SIG-M5 treated with dmso at 0.1 percent for 504 hours (cell line): ENCODE measurements at regions not wholly inside any gene's neighbourhood (a gene's known extent, or its start where the extent isn't known, plus 50 kb on each side); places are given as distances from the start of the nearest gene placed in this dataset.
"Not testable (repeated sequence)": the region's sequence is repeated elsewhere in the genome, so short reads cannot be mapped to it uniquely, and the experiment has no call there.

Experiments
- DNase-seq: peaks from one replicate; lab custom pipeline; 2025; ENCODE audit not compliant: unreplicated experiment; lab: John Stamatoyannopoulos, UW

- no peak for DNase-seq
These were observed 1567.0 kb upstream of the SPRY2 start for GRCh38 chr13:81907787-81908372.

- no peak for DNase-seq
These were observed 1547.9 kb upstream of the SPRY2 start for GRCh38 chr13:81888855-81889254.

- no peak for DNase-seq
These were observed 1534.0 kb upstream of the SPRY2 start for GRCh38 chr13:81874681-81875661.

- no peak for DNase-seq
These were observed 1533.3 kb upstream of the SPRY2 start for GRCh38 chr13:81874253-81874652.

- DNase-seq = peak; percentile 46
These were observed 1531.7 kb upstream of the SPRY2 start for GRCh38 chr13:81872581-81872980.

- not testable (repeated sequence) for DNase-seq
These were observed 1530.9 kb upstream of the SPRY2 start for GRCh38 chr13:81871751-81872325.

GRCh38 chr13:81848291-81848690 is 1507.4 kb upstream of the SPRY2 start:
- no peak for DNase-seq

GRCh38 chr13:81846771-81847170 is 1505.8 kb upstream of the SPRY2 start:
- no peak for DNase-seq

- DNase-seq = no peak
These were observed 1480.3 kb upstream of the SPRY2 start for GRCh38 chr13:81821259-81821658.

GRCh38 chr13:81800433-81800832 is 1459.5 kb upstream of the SPRY2 start:
- no peak for DNase-seq

- no peak for DNase-seq
These were observed 1454.8 kb upstream of the SPRY2 start for GRCh38 chr13:81795710-81796109.

- no peak for DNase-seq
These were observed 1450.7 kb upstream of the SPRY2 start for GRCh38 chr13:81791641-81792040.

GRCh38 chr13:81781471-81781870 is 1440.5 kb upstream of the SPRY2 start:
- no peak for DNase-seq

- no peak for DNase-seq
These were observed 1439.0 kb upstream of the SPRY2 start for GRCh38 chr13:81779876-81780275.

- DNase-seq = no peak
These were observed 1437.4 kb upstream of the SPRY2 start for GRCh38 chr13:81778350-81778749.

GRCh38 chr13:81773263-81773662 is 1432.3 kb upstream of the SPRY2 start:
- DNase-seq = no peak

GRCh38 chr13:81771951-81772350 is 1431.0 kb upstream of the SPRY2 start:
- no peak for DNase-seq

GRCh38 chr13:81770868-81771505 is 1430.1 kb upstream of the SPRY2 start:
- DNase-seq = no peak

GRCh38 chr13:81762449-81762848 is 1421.5 kb upstream of the SPRY2 start:
- no peak for DNase-seq

GRCh38 chr13:81760316-81760715 is 1419.4 kb upstream of the SPRY2 start:
- DNase-seq = no peak

GRCh38 chr13:81757348-81757970 is 1416.5 kb upstream of the SPRY2 start:
- DNase-seq = no peak
